Tongue (tissue), 1 donor: ENCODE measurements at regions not wholly inside any gene's neighbourhood (a gene's known extent, or its start where the extent isn't known, plus 50 kb on each side); places are given as distances from the start of the nearest gene placed in this dataset.
"Not testable (repeated sequence)": the region's sequence is repeated elsewhere in the genome, so short reads cannot be mapped to it uniquely, and the experiment has no call there.

Source experiments
- DNase-seq: peaks from one replicate; pipeline ENCODE4 v3.0.0-alpha.2; 2015

GRCh38 chr14:103186909-103187586 lies 63.8 kb downstream of the TNFAIP2 start:
- DNase-seq, result no peak

- no peak for DNase-seq
These were observed 64.7 kb downstream of the TNFAIP2 start for GRCh38 chr14:103187911-103188310.

DNA sequence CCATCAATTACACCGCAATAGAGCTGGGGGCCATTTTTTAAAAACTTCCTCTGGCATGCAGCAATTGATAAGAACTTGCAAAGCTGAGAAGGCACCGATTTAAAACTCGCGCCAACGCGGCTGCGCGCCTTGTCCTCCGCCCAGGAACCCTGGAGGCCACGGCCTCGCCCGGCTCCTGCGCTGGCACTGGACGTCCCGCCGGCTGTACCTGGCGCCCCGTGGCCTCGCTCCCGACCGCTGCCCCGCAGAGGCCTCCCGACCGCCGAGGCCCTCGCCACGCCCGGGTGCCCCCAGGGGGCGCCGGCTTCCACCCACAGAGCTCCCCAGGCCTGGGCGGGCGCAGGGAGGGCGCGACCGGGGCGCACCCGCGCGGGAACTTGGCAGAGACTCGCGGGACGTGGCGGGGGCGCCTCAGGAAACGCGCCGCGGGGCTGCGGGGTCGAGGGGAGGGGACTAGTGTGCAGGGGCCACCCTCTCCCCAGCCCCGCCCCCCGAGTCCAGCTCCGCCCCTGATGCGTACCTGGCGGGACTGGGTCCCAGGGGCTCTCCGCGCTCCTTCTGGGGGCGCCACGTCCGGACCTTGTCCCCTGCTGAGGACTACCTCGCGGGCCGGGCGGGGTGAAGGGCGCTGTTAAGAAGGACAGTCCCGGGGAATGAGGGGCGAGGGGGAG lies 65.7 kb downstream of the TNFAIP2 start:
- DNase-seq, result peak; percentile 31

DNA sequence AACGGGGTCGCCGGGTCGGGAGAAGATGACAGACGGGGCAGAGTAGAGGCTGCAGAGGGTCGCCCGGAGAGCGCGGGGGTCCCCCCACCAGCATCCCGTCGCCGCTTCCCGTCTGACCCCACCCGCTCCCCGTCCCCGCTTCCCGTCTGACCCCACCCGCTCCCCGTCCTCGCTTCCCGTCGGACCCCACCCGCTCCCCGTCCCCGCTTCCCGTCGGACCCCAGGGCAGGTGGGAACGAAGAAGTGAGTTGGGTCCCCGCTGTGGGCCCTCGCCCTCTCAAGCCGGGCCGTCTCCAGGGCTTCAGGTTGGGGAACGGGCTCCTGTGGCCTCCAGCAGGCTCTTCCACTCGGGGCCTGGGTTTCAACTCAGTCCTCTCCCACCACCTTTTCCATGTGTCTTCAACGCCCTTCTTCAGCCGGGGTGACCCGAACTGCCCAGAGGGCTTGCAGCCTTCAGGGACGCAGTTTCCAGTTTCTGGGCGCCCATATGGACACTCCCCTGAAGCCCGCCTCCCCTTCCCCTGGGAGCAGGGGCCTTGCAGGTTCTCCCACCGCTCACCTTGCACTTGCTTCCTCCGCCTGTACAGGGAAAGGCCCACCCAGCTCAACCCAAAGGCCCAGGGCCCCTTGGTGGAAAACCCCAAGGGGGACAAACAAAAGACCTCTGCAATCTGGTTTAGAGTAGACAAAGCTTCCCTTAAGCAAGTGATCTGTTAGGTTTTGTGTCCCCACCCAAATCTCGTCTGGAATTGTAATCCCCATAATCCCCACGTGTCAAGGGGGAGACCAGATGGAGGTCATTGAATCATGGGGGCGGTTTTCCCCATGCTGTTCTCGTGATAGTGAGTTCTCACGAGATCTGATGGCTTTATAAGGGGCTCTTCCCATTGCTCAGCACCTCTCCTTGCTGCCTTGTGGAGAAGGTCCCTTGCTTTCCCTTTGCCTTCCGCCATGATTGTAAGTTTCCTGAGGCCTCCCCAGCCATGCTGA lies 66.5 kb downstream of the TNFAIP2 start:
- no peak for DNase-seq

GRCh38 chr14:103190741-103191140 lies 67.5 kb downstream of the TNFAIP2 start:
- no peak for DNase-seq

DNA sequence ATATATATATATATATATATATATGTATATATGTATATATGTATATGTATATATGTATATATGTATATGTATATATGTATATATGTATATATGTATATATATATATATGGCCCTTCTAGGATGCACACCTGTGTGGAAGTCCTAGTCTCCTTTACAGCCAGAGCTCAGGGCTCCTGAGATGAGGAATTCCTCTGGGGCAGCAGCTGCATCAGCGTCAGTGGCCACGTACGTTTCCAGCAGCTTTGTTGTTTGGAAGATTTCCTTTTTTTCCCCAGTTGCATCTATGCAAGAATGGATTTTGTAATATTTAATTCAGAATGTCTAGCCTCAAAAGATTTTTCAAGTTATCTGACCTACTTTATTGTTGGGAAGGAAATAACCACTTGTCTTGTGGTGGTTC lies 68.6 kb downstream of the TNFAIP2 start:
- DNase-seq, result no peak

DNA sequence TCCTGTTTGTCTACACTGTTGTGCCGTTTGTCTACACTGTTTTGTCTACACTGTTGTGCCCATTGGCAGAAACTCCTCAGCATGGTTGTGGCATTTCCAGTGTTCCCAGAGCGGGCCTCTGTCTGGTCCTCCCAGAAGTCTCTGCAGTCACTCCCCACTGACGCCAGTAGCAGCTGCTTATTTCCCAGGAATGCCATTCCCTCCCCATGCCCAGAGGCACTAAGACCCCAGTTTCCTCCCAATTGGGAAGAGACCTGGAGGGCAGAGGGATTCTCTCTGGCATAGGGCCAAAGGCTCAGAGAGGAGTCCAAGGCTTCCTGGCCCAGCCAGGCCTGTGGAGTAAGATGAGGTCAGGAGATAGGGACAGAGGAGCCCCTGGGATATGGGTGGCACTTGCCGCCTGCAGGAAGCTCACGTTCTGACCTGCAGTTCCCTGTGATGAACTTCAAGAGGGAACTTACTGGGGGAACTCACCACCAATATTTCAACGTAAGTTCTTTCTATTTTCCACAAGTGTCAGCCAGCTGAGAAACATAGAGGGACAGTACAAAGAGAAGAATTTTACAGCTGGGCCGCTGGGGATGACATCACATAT lies 69.1 kb downstream of the TNFAIP2 start:
- no peak for DNase-seq

DNA sequence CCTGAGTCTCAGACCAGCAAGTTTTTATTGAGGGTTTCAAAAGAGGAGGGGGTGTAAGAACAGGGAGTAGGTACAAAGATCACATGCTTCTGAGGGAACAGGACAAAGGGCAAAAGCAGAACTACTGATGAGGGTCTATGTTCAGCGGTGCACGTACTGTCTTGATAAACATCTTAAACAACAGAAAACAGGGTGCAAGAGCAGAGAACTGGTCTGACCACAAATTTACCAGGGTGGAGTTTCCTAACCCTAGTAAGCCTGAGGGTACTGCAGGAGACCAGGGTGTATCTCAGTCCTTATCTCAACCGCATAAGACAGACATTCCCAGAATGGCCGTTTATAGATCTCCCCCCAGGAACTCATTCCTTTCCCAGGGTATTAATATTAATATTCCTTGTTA lies 69.6 kb downstream of the TNFAIP2 start:
- DNase-seq, result not testable (repeated sequence)

GRCh38 chr14:103193491-103193890 lies 70.2 kb downstream of the TNFAIP2 start:
- not testable (repeated sequence) for DNase-seq

- DNase-seq, result no peak
These were observed 71.2 kb downstream of the TNFAIP2 start for GRCh38 chr14:103194256-103195045.

DNA sequence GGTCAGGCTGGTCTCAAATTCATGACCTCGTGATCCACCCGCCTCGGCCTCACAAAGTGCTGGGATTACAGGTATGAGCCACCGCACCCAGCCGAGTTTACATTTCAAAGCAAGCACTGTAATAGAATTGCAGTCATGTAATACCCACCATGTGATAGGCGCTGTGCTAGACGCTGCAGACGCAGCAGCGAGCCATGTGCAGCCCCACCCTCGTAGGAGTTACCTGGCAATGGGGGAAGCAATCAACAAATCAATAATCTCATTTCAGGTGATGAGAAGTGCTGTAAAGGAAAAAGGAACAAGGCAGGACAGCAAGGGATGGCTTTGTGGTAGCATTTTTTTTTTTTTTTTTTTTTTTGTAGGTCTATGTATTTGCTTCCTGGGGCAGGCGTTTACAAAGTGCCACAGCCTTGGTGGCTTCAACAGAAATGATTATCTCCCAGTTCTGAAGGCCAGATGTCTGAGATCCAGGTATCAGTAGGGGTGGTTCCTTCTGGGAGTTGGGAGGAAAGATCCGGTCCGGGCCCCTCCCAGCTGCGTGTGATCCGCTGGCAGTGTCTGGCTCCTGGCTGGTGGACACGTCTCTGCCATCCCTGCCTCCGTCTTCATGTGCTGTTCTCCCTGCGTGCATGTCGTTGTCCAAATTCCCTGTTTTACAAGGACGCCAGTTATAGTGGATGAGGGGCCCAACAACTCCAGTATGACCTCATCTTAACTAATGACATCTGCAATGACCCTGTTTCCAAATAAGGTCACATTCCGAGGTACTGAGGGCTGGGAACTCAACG lies 72.8 kb downstream of the TNFAIP2 start:
- no peak for DNase-seq

DNA sequence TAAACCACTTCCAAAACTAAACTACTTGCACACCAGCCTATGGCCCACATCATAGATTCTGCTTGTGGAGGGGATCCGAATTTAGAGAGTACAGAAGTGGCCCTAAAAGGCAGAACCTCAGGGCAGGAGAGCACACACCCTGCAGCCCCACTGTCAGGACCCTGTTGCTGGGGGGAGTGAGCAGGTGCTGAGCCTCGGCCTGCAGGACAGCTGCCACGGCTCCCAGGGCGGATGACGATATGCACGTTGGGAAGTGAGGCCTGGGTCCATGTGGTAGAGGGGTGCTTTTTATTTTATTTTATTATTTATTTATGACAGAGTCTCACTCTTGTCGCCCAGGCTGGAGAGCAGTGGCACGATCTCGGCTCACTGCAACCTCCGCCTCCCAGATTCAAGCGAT lies 73.5 kb downstream of the TNFAIP2 start:
- DNase-seq, result no peak

DNA sequence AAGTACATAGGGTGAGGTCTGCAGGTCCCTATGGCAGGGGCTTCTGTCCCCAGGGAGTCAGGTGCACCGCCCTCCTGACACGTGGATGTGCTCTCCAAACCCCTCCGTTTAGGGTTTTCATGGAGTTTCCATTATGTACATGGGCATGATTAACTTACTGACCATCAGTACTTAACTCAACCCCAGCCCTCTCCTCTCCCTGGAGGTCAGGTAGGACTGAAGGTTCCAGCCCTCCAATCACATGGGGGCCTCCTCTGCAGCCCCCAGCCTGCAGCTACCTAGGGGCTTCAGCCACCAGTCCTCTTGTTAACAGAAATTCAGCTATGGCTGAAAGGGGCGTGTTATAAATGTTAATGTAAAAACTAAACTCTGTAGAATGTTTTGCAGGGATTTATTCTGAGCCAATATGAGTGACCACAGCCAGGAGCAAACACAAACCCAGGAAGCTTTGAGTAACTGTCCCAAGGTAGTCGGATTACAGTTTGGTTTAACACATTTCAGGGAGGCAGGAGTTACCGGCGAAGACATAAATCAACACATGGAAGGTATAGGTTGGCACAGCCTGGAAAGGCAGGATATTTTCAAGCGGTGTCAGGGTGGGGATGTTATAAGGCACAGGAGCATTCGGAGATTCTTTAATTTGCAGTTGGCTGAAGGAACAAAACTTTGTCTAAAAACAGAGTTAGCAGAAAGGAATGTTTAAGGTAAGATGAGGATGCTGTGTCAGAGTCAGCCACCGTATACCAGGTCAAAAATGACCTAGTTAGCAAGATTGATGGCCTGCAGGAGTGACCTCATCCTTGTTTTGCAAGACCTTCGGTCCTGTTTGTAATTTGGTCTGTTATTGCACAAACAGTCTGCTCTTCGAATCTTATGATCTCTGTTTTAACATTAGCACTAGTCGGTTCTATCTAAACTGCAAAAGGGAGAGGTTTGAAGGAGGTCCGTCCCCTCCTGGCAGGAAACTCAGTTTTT lies 75.2 kb downstream of the TNFAIP2 start:
- no peak for DNase-seq

DNA sequence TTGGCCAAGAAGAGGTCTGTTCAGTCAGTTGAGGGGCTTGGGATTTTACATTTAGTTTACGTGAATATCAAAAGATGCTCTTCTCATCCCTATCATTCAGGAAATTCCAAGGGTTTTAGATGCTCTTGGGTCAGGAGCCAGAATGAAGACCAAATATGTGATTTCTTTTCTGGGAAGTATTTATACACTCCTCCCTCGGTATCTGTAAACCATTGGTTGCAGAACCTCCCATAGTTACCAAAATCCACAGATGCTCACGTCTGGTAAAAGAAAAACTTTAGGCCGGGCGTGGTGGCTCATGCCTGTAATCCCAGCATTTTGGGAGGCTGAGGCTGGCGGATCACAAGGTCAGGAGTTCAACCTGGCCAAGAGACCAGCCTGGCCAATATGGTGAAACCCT lies 75.9 kb downstream of the TNFAIP2 start:
- no peak for DNase-seq

DNA sequence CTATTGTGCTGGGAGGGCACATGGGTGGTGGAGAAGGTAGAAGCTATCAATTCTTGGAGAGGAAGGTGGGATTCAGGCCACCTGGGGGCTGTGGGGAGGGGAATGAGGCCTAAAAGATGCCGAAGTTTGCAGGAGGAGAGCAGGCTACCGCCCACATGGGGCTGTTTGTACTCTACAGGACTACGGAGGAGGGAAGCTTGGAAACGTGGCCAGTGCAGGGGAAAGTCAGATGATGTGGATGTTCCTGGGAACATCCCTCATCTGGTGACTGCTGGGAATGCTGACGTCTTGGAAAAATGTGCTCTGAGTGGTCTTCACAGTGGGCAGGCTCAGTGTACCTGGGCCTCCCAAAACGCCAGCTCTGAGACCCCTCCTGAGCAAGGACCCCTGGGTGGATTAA lies 78.5 kb downstream of the TNFAIP2 start:
- no peak for DNase-seq

- no peak for DNase-seq
These were observed 81.7 kb downstream of the TNFAIP2 start for GRCh38 chr14:103204852-103205540.

- no peak for DNase-seq
These were observed 82.3 kb downstream of the TNFAIP2 start for GRCh38 chr14:103205541-103205906.

GRCh38 chr14:103206023-103206481 lies 82.8 kb downstream of the TNFAIP2 start:
- no peak for DNase-seq

DNA sequence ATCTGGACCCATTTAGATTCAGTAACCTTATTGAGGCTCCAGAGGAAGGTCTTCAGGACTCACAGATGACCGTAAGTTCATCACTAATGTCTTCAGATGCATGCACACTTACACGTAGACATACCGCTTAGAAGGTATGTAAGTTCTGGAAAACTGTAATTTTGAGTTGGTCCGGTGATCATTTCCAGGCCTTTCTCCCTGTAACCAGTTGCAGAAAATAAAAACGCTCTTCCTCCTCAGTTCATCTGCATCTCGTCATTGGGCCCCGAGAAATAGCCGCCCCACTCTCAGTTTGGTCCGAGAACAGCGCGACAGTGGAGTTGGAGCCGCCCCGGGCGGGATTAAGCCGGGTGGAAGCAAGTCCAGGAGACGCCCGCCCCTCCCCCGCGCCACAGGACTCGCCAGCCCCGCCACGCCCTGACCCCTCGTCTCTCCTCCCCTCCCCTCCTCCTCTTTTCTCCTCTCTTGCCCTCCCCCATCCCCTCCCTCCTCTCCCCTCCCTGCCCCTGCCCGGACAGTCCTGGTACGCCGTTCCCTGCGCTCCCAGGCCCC lies 83.7 kb downstream of the TNFAIP2 start:
- DNase-seq, result peak; percentile 78
